GM21515 (cell line): ENCODE measurements at regions not wholly inside any gene's neighbourhood (a gene's known extent, or its start where the extent isn't known, plus 50 kb on each side); places are given as distances from the start of the nearest gene placed in this dataset.
"Not testable (repeated sequence)": the region's sequence is repeated elsewhere in the genome, so short reads cannot be mapped to it uniquely, and the experiment has no call there.

ENCODE experiments used
- ATAC-seq: cut with Tn5 transposase; IDR thresholded peaks from one replicate; pipeline ENCODE4 v1.9.1; 2021; ENCODE audit not compliant: unreplicated experiment

DNA sequence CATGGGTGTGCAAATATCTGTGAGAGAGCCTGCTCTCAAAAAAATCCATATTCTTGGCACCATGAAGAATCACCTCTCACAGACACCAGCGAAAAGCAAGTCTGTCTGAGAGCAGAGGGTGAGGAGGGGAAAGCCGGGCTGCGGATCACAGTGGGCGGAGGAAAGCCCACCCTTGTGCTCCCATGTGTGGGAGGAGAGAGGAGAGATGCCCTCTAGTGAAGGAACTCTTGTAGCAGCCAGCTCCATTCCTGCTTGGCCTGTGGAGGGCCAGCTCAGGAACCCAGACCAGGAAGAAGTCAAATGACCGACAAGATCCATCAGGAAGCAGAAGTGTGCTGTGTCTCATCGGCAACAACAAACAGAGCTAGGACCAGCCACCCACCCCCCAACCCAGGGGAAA, 321.7 kb upstream of the PLGLB1 start:
- ATAC-seq, result not testable (repeated sequence)

DNA sequence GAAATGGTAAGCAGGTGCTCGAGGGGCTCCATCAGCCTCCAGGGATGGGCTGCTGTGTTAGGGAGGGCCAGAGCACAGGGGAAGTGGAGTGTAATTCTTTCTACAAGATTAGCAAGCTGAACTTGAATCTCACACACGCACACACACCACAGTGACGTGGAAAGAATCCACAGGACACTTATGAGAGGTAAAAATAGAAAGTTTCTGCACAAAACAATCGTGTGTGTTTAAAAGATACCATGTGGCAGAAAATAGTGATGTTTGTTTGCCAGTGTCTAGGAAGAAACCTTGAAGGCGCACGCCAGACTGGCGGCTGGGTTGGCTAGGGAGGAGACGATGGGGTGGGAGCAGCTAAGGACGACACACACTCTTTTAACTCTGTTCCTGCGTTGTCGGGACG, 323.6 kb upstream of the PLGLB1 start:
- ATAC-seq, result not testable (repeated sequence)

DNA sequence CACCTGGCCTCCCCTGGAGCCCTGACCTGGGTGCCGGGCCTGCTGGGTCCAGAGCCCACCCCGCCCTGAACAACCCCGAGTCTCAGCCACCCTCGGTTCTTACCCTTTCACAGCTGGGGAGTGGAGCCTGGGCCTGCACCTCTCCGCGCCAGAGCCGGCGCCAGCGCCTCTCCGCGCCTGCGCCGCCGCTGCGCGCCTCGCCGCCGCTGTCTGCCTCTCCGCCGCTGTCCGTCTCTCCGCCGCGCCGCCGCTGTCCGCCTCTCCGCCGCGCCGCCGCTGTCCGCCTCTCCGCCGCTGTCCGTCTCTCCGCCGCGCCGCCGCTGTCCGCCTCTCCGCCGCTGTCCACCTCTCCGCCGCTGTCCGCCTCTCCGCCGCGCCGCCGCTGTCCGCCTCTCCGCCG, 326.9 kb upstream of the PLGLB1 start:
- not testable (repeated sequence) for ATAC-seq

DNA sequence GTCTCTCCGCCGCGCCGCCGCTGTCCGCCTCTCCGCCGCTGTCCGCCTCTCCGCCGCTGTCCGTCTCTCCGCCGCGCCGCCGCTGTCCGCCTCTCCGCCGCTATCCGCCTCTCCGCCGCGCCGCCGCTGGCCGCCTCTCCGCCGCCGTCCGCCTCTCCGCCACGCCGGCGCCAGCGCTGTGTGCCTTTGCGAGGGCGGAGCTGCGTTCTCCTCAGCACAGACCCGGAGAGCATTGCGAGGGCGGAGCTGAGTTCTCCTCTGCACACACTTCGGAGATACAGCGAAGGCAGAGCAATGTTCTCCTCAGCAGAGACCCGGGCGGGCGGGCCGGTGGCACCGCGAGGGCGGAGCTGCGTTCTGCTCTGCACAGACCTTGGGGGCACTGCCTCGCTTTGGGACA, 327.4 kb upstream of the PLGLB1 start:
- not testable (repeated sequence) for ATAC-seq

DNA sequence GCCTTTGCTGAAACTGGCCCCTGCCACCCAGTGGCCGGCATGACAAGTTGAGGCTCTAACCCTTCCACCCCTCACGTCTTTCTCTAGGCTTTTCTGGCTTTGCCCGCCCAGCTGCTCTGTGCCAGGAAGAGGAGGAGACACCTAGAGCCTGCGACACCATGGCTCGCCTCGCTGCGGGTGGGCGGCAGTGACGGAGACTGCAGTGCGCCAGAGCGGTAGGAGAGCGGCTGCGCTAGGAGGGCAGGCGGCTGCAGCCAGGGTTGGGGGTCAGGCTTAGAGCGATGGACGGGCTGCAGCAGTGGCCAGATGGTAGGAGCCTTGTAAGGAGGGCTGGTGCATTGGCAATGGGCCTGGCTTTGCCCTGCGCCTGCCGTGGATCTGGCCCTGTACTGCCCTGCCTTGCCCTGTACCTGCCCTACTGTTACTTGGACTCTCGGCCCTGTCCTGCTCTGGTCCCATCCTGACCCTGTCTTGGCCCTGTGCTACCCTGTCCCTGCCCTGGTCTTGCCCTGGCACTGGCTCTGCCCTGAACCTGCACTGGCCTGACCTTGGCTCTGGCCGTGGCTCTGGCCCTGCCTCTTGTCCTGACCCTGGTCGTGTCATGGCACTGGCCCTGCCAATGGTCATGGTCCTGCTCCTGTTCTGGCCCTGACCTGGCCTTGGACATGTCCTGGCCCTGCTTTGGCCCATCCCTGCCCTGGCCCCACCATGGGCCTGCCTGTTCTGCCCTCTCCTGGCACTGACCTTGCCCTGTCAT, 330.7 kb upstream of the PLGLB1 start:
- ATAC-seq, result not testable (repeated sequence)

DNA sequence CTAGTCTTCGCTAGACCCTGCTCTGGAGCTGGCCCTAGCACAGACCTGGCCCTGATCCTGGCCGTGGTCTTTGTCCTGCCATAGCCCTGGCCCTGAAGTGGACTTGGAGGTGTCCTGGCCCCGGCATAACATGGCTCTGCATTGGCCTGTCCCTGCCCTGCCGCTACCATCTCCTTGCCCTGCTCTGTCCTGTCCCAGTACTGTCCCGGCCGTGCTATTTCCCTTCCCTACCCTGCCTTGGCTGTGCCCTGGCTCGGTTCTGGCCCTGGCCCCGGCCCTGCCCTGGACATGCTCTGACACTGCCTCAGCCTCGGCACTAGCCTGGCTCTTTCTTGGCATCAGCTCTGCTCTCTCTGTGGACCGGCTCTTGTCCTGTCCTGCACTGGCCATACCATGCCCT, 331.8 kb upstream of the PLGLB1 start:
- not testable (repeated sequence) for ATAC-seq

DNA sequence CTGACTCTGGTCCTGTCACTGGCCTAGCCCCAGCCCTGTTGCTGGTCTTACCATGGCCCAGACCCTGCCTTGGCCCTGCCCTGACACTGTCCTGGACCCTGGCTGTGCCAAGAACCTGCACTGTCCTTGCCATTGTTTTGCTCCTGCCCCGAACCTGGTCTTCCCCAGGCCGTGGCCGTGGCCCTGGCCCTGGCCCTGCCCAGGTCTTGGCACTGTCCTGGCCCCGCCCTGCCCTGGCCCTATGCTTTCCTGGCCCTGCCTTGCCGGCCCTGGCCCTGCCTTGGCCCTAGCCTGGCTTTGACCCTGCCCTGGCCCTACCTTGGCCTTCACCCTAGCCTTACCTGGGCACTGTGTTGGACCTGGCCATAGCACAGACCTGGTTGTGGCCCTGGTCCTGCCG, 332.5 kb upstream of the PLGLB1 start:
- not testable (repeated sequence) for ATAC-seq

DNA sequence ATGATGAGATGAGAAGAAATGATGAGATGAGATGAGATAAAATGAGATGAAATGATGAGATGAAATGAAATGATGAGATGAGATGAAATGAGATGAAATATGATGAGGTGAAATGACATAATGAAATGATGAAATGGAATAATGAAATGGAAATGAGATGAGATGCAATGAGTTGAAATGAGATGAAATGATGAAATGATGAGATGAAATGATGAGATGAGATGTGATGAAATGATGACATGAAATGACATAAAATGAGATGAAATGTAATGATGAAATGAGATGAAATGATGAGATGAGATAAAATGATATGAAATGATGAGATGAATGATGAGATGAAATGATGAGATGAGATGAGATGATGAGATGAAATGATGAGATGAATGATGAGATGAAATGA, 338.6 kb upstream of the PLGLB1 start:
- not testable (repeated sequence) for ATAC-seq

DNA sequence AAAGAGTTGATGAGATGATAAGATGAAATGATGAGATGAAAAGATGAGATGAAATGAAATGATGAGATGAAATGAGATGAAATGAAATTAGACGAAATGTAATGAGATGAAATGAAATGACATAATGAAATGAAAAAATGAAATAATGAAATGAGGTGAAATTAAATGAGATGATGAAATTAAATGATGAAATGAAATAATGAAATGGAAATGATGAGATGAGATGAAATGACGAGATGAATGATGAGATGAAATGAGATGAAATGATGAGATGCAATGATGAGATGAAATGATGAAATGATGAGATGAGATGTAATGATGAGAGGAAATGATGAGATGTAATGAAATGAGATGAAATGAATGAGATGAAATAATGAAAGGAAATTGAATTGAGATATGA, 339.3 kb upstream of the PLGLB1 start:
- not testable (repeated sequence) for ATAC-seq

DNA sequence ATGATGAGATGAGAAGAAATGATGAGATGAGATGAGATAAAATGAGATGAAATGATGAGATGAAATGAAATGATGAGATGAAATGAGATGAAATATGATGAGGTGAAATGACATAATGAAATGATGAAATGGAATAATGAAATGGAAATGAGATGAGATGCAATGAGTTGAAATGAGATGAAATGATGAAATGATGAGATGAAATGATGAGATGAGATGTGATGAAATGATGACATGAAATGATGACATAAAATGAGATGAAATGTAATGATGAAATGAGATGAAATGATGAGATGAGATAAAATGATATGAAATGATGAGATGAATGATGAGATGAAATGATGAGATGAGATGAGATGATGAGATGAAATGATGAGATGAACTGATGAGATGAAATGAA, 340.2 kb upstream of the PLGLB1 start:
- not testable (repeated sequence) for ATAC-seq

DNA sequence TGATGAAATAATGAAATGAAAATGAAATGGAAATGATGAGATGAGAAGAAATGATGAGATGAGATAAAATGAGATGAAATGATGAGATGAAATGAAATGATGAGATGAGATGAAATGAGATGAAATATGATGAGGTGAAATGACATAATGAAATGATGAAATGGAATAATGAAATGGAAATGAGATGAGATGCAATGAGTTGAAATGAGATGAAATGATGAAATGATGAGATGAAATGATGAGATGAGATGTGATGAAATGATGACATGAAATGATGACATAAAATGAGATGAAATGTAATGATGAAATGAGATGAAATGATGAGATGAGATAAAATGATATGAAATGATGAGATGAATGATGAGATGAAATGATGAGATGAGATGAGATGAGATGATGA, 342.7 kb upstream of the PLGLB1 start:
- not testable (repeated sequence) for ATAC-seq

DNA sequence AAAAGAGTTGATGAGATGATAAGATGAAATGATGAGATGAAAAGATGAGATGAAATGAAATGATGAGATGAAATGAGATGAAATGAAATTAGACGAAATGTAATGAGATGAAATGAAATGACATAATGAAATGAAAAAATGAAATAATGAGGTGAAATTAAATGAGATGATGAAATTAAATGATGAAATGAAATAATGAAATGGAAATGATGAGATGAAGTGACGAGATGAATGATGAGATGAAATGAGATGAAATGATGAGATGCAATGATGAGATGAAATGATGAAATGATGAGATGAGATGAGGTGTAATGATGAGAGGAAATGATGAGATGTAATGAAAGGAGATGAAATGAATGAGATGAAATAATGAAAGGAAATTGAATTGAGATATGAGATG, 343.4 kb upstream of the PLGLB1 start:
- ATAC-seq, result not testable (repeated sequence)

DNA sequence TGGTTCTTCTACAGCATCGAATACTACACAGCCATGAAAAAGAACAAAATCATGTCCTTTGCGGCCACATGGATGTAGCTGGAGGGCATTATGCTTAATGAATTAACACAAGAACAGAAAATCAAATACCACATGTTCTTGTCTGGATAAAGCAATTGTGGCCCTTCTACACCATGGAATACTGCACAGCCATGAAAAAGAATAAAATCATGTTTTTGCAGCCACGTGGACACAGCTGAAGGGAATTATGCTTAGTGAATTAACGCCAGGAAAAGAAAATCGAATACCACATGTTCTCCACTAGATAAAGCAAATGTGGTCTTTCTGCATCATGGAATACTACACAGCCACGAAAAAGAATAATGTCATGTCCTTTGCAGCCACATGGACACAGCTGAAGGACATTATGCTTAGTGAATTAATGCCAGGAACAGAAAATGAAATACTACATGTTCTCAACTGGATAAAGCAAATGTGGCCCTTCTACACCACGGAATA, 361.8 kb upstream of the PLGLB2 start:
- not testable (repeated sequence) for ATAC-seq

DNA sequence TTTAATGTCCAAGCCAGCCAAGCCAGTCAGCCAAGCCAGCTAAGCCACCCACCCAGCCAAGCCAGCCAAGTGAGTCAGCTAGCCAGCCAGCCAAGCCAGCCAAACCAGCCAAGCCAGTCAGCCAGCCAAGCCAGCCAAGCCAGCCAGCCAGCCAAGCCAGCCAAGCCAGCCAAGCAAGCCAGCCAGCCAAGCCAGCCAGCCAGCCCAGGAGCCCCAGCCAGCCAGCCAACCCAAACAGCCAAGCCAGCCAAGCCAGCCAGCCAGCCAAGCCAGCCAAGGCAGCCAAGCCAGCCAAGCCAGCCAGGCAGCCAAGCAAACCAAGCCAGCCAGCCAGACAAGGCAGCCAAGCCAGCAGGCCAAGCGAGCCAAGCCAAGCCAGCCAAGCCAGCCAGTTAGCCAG, 352.1 kb upstream of the PLGLB2 start:
- ATAC-seq, result not testable (repeated sequence)

DNA sequence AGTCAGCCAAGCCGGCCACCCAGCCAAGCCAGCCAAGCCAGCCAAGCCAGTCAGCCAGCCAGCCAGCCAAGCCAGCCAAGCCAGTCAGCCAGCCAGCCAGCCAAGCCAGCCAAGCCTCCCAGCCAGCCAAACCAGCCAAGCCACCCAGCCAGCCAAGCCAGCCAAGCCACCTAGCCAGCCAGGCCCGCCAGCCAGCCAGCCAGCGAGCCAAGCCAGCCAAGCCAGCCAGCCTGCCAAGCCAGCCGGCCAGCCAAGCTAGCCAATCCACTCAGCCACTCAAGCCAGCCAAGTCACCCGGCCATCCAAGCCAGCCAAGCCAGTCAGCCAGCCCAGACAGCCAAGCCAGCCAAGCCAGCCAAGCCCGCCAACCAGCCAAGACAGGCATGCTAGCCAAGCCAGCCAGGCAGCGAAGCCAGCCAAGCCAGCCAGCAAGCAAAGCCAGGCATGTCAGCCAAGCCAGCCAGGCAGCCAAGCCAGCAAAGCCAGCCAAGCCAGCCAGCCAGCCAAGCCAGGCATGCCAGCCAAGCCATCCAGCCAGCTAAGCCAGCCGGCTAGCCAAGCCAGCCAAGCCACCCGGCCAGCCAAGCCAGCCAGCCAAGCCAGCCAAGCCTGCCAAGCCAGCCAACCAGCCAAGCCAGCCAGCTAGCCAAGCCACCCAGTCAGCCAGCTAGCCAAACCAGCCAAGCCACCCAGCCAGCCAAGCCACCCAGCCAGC, 351.2 kb upstream of the PLGLB2 start:
- not testable (repeated sequence) for ATAC-seq

DNA sequence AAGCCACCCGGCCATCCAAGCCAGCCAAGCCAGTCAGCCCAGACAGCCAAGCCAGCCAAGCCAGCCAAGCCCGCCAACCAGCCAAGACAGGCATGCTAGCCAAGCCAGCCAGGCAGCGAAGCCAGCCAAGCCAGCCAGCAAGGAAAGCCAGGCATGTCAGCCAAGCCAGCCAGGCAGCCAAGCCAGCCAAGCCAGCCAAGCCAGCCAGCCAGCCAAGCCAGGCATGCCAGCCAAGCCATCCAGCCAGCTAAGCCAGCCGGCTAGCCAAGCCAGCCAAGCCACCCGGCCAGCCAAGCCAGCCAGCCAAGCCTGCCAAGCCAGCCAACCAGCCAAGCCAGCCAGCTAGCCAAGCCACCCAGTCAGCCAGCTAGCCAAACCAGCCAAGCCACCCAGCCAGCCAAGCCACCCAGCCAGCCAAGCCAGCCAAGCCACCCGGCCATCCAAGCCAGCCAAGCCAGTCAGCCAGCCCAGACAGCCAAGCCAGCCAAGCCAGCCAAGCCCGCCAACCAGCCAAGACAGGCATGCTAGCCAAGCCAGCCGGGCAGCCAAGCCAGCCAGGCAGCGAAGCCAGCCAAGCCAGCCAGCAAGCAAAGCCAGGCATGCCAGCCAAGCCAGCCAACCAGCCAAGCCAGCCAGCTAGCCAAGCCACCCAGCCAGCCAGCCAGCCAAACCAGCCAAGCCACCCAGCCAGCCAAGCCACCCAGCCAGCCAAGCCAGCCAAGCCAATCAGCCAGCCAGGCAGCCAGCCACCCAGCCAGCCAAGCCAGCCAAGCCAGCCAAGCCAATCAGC, 350.4 kb upstream of the PLGLB2 start:
- ATAC-seq, result not testable (repeated sequence)

DNA sequence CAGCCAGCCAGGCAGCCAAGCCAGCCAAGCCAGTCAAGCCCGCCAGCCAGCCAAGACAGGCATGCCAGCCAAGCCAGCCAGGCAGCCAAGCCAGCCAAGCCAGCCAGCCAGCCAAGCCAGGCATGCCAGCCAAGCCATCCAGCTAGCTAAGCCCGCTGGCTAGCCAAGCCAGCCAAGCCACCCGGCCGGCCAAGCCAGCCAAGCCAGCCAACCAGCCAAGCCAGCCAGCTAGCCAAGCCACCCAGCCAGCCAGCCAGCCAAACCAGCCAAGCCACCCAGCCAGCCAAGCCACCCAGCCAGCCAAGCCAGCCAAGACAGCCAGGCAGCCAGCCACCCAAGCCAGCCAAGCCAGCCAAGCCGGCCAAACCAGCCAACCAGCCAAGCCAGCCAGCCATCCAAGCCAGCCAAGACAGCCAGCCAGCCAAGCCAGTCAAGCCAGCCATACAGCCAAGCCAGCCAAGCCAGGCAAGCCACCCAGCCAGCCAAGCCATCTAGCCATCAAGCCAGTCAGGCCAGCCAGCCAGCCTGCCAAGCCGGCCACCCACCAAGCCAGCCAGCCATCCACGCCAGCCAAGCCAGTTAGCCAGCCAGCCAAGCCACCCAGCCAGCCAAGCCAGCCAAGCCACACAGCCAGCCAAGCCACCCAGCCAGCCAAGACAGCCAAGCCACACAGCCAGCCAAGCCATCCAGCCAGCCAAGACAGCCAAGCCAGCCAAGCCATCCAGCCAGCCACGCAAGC, 349.2 kb upstream of the PLGLB2 start:
- not testable (repeated sequence) for ATAC-seq

DNA sequence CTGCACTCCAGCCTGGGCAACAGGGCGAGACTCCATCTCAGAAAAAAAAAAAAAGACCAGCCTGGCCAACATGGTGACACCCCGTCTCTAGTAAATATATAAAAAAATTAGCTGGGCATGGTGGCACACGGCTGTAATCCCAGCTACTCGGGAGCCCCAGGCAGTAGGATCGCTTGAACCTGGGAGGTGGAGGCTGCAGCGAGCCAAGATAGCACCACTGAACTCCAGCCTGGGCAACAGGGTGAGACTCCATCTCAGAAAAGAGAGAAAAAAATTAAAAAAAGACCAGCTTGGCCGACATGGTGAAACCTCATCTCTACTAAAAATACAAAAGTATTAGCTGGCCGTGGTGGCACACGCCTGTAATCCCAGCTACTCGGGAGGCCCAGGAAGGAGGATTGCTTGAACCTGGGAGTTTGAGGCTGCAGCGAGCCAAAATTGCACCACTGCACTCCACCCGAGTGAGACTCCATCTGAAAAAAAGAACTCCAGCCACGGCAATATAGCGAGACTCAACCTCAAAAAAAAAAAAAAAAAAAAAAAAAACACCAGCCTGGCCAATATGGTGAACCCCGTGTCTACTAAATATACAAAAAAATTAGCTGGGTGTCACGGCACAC, 346.1 kb upstream of the PLGLB2 start:
- no peak for ATAC-seq

DNA sequence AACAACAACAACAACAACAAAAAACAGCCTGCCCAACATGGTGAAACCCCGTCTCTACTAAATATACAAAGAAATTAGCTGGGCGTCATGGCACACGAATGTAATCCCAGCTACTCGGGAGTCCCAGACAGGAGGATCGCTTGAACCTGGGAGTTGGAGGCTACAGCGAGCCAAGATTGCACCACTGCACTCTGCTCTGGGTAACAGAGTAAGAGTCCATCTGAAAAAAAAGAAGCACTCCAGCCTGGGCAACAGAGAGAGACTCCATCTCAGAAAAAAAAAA, 344.1 kb upstream of the PLGLB2 start:
- ATAC-seq, result no peak

DNA sequence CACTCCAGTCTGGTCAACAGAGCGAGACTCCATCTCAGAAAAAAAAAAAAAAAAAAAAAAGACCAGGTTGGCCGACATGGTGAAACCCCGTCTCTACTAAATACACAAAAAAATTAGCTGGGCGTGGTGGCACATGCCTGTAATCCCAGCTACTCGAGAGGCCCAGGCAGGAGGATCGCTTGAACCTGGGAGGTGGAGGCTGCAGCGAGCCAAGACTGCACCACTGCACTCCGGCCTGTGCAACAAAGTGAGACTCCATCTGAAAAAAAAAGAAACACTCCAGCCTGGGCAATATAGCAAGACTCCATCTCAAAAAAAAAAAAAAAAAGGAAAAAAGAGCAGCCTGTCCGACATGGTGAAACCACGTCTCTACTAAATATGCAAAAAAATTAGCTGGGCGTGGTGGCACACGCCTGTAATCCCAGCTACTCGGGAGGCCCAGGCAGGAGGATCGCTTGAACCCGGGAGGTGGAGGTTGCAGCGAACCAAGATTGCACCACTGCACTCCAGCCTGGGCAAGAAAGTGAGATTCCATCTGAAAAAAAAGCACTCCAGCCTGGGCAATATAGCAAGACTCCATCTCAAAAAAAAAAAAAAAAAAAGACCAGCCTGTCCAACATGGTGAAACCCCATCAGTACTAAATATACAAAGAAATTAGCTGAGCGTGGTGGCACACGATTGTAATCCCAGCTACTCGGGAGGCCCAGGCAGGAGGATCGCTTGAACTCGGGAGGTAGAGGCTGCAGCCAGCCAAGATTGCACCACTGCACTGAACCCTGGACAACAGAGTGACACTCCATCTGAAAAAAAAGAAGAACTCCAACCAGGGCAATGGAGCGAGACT, 343.3 kb upstream of the PLGLB2 start:
- ATAC-seq, result not testable (repeated sequence)
